HUES6 (cell line): ENCODE measurements at regions not wholly inside any gene's neighbourhood (a gene's known extent, or its start where the extent isn't known, plus 50 kb on each side); places are given as distances from the start of the nearest gene placed in this dataset.

ENCODE experiments used
- H3K27ac ChIP-seq: 2 replicates; pipeline ENCODE4 v1.7.0; 2013; ENCODE audit warnings: low read depth, mild to moderate bottlenecking, low read length, inconsistent platforms
- H3K27me3 ChIP-seq: 2 replicates; pipeline ENCODE4 v1.6.1; 2013; ENCODE audit warnings: low read length; ENCODE audit not compliant: control insufficient read depth, insufficient read depth
- H3K36me3 ChIP-seq: 2 replicates; pipeline ENCODE4 v1.6.1; 2013; ENCODE audit warnings: low read length; ENCODE audit not compliant: control insufficient read depth, insufficient read depth
- H3K4me1 ChIP-seq: 2 replicates; pipeline ENCODE4 v1.6.1; 2013; ENCODE audit warnings: low read length; ENCODE audit not compliant: control insufficient read depth, insufficient read depth
- H3K4me3 ChIP-seq: 2 replicates; pipeline ENCODE4 v1.5.1; 2013; ENCODE audit warnings: low read depth, low read length
- H3K9ac ChIP-seq: one replicate; pipeline ENCODE4 v1.6.1; 2013; ENCODE audit warnings: mild to moderate bottlenecking, low read length
- H3K9me3 ChIP-seq: 2 replicates; pipeline ENCODE4 v1.6.1; 2013; ENCODE audit warnings: low read depth, low read length; ENCODE audit not compliant: control insufficient read depth, insufficient read depth

GRCh38 chr7:69502358-69502757 is 95.9 kb upstream of the AUTS2 start:
- peaks cover 3% of the 10 kb centered on the region; the same call in 1 of the 2 replicates for H3K4me1 ChIP-seq
- no peak overlapping the region for H3K9ac ChIP-seq
- peaks cover 16% of the 10 kb centered on the region for H3K9me3 ChIP-seq
- H3K36me3 ChIP-seq = no peaks in the 10 kb centered on the region
- H3K27me3 ChIP-seq = no peaks in the 10 kb centered on the region
- H3K27ac ChIP-seq = no peak overlapping the region
- H3K4me3 ChIP-seq = no peak overlapping the region

GRCh38 chr7:69504733-69505420 is 93.4 kb upstream of the AUTS2 start:
- H3K4me3 ChIP-seq = no peak overlapping the region
- no peaks in the 10 kb centered on the region for H3K27me3 ChIP-seq
- H3K9me3 ChIP-seq = 0 out of 2 replicates have a peak, but pooled peaks cover 2% of the 10 kb centered on the region
- no peak overlapping the region for H3K9ac ChIP-seq
- no peaks in the 10 kb centered on the region for H3K36me3 ChIP-seq
- H3K27ac ChIP-seq = no peak overlapping the region
- H3K4me1 ChIP-seq = peaks cover 3% of the 10 kb centered on the region; the same call in 1 of the 2 replicates

- Histone ChIP-seq H3K4me1 (peaks cover 2% of the 10 kb centered on the region; the same call in 1 of the 2 replicates), H3K4me3 (no peak overlapping the region), H3K27ac (no peak overlapping the region), H3K27me3 (no peaks in the 10 kb centered on the region), H3K9ac (no peak overlapping the region), H3K36me3 (no peaks in the 10 kb centered on the region), H3K9me3 (no peaks in the 10 kb centered on the region)
These were observed 89.5 kb upstream of the AUTS2 start for GRCh38 chr7:69508736-69509135.

- H3K9ac ChIP-seq = no peak overlapping the region
- H3K4me3 ChIP-seq = no peak overlapping the region
- no peaks in the 10 kb centered on the region for H3K9me3 ChIP-seq
- no peaks in the 10 kb centered on the region for H3K27me3 ChIP-seq
- no peaks in the 10 kb centered on the region for H3K36me3 ChIP-seq
- H3K4me1 ChIP-seq = no peaks in the 10 kb centered on the region; the same call in 1 of the 2 replicates
- H3K27ac ChIP-seq = no peak overlapping the region
These were observed 88.2 kb upstream of the AUTS2 start for GRCh38 chr7:69510114-69510513.

GRCh38 chr7:69515495-69516212 is 82.6 kb upstream of the AUTS2 start:
- Histone ChIP-seq H3K27me3 (no peaks in the 10 kb centered on the region), H3K4me3 (no peak overlapping the region), H3K4me1 (peaks cover 14% of the 10 kb centered on the region), H3K9ac (no peak overlapping the region), H3K9me3 (no peaks in the 10 kb centered on the region), H3K27ac (no peak overlapping the region), H3K36me3 (no peaks in the 10 kb centered on the region)

GRCh38 chr7:69516238-69516820 is 81.9 kb upstream of the AUTS2 start:
- Histone ChIP-seq H3K4me3 (no peak overlapping the region), H3K36me3 (no peaks in the 10 kb centered on the region), H3K4me1 (peaks cover 14% of the 10 kb centered on the region), H3K27me3 (no peaks in the 10 kb centered on the region), H3K9me3 (no peaks in the 10 kb centered on the region), H3K9ac (no peak overlapping the region), H3K27ac (no peak overlapping the region)

- peak overlapping the region; percentile 61 for H3K9ac ChIP-seq
- peak overlapping the region; percentile 8; the same call in 1 of the 2 replicates for H3K4me3 ChIP-seq
- peaks cover 14% of the 10 kb centered on the region for H3K4me1 ChIP-seq
These were observed 80.1 kb upstream of the AUTS2 start for GRCh38 chr7:69517985-69518704.

GRCh38 chr7:69518705-69519077 is 79.6 kb upstream of the AUTS2 start:
- H3K27ac ChIP-seq = peak overlapping the region; percentile 33; the same call in 1 of the 2 replicates

More at GRCh38 chr7:69517985-69518704, 80.1 kb upstream of the AUTS2 start:
- H3K36me3 ChIP-seq = no peaks in the 10 kb centered on the region
- H3K9me3 ChIP-seq = no peaks in the 10 kb centered on the region
- H3K27me3 ChIP-seq = no peaks in the 10 kb centered on the region
- H3K27ac ChIP-seq = peak overlapping the region; percentile 60; the same call in 1 of the 2 replicates

GRCh38 chr7:69526570-69526969 is 71.7 kb upstream of the AUTS2 start:
- no peaks in the 10 kb centered on the region for H3K36me3 ChIP-seq
- H3K4me3 ChIP-seq = no peak overlapping the region
- H3K9me3 ChIP-seq = peaks cover 3% of the 10 kb centered on the region; the same call in 1 of the 2 replicates
- H3K9ac ChIP-seq = no peak overlapping the region
- H3K27ac ChIP-seq = no peak overlapping the region
- no peaks in the 10 kb centered on the region for H3K27me3 ChIP-seq
- H3K4me1 ChIP-seq = 0 out of 2 replicates have a peak, but pooled peaks cover 8% of the 10 kb centered on the region

More at GRCh38 chr7:69518705-69519077, 79.6 kb upstream of the AUTS2 start:
- peaks cover 14% of the 10 kb centered on the region for H3K4me1 ChIP-seq
- no peaks in the 10 kb centered on the region for H3K36me3 ChIP-seq
- peak overlapping the region; percentile 61 for H3K9ac ChIP-seq
- H3K27me3 ChIP-seq = no peaks in the 10 kb centered on the region
- H3K4me3 ChIP-seq = peak overlapping the region; percentile 8; the same call in 1 of the 2 replicates
- no peaks in the 10 kb centered on the region for H3K9me3 ChIP-seq

- H3K9me3 ChIP-seq = peaks cover 3% of the 10 kb centered on the region; the same call in 1 of the 2 replicates
- no peaks in the 10 kb centered on the region for H3K36me3 ChIP-seq
- no peak overlapping the region for H3K4me3 ChIP-seq
These were observed 70.6 kb upstream of the AUTS2 start for GRCh38 chr7:69527706-69528105.

More at GRCh38 chr7:69527706-69528105, 70.6 kb upstream of the AUTS2 start:
- no peak overlapping the region for H3K27ac ChIP-seq
- H3K27me3 ChIP-seq = no peaks in the 10 kb centered on the region
- no peak overlapping the region for H3K9ac ChIP-seq
- 0 out of 2 replicates have a peak, but pooled peaks cover 8% of the 10 kb centered on the region for H3K4me1 ChIP-seq
